ENCODE measurements at regions not wholly inside any gene's neighbourhood (a gene's known extent, or its start where the extent isn't known, plus 50 kb on each side); places are given as distances from the start of the nearest gene placed in this dataset.

DNA sequence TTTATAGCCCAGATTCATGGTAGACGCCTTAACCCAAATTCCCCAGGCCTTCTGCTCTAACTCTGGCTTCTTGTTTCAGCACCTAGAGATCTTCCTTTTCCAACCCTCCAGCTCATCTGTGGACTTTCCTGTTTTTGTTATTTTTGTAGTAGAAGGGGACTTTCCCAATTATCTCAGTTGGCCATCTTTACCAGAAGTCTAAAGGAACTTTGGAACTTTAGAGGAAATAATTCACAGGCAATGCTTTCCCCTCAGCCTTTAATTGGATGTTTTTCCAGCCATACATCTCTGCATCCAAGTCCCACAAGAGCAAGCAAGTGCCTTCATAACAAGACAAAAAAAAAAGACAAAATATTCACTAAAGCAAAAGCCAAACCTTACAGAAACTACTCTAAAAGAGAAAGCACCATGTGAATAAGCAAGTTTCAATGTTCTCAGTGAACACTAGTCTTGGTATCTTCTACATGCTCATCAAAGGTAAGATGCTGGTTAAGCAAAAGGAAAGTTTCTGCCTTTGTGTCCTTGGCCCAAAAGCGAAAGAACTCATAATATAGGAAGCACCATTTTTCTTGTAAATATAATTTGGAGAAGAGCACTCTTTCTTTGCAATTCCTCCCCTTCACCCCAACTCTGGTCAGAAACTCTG is 377.3 kb downstream of the SETD4 start:
- no peak for DNase-seq

DNA sequence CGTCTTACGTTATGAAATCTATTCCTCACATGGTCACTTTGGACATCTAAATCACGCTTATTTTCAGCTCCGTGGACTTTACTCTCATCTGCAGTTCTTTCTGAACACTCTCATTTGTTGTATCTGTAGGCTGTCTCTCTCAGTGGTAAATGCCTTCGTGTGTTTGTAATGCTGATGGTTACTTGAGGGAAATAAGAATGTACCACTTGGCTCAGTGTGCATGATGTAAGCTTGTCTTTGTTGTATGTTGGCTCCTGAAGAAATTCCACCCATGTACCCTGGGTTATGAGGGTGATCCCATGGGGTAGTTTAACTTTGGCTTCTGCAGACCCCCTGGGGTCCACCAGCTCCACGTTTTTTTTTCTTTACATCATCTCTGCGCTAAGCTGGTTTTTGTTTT is 378.4 kb downstream of the SETD4 start:
- no peak for DNase-seq

DNA sequence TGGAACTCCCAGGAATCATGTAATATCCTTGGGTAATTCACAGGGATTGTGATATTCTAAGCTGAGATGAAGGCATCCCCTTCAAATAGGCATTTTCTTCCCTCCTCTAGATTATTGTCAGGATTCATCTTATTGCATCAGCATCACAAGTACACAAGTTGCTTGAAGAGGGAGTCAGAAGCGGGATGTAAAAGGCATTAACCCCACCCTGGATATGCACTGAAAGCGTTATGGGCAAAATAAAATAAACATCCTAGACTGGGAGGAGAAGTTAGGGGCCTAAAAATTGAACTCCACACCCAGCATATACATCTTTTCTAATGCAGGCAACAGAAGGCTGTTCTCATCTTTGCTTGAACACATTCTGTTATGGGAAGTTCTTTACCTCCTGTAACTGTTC is 381.2 kb downstream of the SETD4 start:
- DNase-seq: no peak

DNA sequence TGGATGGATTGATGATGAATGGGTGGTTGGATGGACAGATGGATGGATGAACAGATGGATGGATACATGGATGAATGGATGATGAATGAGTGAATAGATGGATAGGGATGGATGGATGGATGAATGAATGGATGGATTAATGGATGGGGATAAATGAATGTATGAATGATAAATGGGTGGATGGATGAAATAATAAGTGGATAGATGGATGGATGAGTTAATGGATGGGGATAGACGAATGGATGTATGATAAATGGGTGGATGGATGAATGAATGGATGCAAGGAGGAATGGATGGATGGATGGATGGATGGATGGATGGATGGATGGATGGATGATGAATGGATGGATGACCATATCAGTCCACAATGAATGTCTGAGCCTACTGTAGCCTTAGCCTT is 381.9 kb downstream of the SETD4 start:
- DNase-seq: no peak

GRCh38 chr21:35677298-35677841 is 383.0 kb downstream of the SETD4 start:
- no peak for DNase-seq

DNA sequence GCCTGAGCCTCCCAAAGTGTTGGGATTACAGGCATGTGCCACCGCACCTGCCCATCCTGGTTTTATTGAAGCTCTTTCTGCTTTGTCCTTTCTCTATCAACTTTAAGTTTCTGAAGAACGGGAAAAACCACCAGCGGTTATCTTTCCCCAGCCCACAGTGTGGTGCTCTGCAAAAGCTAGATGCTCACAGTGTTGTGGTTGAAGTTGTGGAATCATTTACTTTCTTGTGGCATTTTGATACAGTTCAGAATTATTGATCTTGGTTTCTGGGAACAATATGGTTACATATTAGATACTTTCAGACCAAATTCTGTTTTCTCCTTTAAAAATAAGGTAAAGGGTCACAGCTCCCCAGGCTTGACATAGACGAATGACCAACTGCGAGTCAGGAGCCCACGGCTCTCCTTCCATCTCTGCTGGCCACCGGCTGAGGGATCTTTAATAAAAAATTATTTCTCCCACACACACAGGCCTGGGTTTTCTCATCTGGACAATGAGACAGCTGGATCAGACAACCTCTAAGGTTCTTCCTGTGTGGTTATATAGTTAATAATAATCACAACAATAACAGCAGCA is 385.3 kb downstream of the SETD4 start:
- no peak for DNase-seq

- no peak for DNase-seq
Measured at GRCh38 chr21:35674091-35674671, 386.1 kb downstream of the SETD4 start.

DNA sequence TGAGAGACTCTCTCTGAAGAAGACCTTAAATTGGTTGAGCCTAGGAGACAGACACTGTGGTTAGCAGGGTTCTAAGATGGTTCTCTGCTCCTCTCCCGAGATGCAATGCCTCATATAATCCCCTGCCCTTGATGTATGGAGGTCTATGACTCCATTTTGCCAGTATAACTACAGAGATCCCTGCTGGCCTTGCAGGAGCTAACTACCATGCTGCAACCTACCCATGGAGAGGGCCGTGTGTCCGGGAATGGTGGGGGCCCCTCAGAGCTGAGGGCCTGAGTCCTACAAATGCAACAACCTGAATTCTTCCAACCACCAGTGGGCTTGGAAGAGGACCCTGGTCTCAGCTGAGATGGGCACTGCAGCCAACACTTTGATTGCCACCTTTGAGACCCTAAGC is 388.0 kb downstream of the SETD4 start:
- no peak for DNase-seq

GRCh38 chr21:35664683-35665082 is 395.6 kb downstream of the SETD4 start:
- DNase-seq: no peak

GRCh38 chr21:35663856-35664606 is 396.3 kb downstream of the SETD4 start:
- no peak for DNase-seq

- DNase-seq: no peak
Measured at GRCh38 chr21:35658242-35658641, 402.1 kb downstream of the SETD4 start.

DNA sequence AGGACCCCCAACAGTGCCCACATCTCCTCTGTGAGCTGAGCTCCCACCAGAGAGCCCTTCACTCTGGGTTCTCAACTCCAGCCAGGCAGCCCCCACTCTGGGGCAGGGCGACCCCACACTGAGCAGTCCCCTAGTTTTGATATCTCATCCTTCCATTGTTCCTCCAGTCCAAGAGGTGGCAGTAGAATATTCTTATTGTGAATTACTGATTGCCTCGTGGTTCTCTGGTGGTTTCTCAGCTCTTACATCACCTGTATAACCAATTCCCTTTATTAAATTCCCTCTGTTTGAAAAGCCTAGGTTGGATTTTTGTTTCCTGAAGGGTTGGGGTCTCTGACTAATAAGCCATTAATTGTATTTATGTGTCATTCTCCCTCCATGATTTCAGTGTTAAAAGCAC is 407.5 kb downstream of the SETD4 start:
- DNase-seq: no peak

DNA sequence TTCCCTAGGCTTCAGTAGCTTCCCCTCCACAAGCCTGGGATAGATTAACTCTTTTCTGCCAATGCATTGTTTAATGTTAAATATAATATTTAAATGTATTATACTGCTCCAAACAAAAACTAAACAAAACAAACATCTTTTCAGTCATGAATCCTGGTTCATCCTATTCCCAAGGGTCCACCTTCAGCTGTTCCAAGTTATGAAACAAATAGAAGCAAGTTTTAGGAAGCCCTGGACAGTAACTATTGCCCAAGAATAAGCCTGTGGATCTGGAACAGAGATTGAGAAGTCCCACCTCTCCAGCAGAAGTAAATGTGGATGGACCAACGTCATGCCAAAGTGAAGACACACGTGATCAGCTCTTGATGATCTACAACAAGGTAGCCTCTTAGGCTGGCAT is 408.1 kb downstream of the SETD4 start:
- no peak for DNase-seq

- no peak for DNase-seq
Measured at GRCh38 chr21:35651196-35651595, 409.1 kb downstream of the SETD4 start.

- DNase-seq: no peak
Measured at GRCh38 chr21:35649186-35649585, 411.1 kb downstream of the SETD4 start.

DNA sequence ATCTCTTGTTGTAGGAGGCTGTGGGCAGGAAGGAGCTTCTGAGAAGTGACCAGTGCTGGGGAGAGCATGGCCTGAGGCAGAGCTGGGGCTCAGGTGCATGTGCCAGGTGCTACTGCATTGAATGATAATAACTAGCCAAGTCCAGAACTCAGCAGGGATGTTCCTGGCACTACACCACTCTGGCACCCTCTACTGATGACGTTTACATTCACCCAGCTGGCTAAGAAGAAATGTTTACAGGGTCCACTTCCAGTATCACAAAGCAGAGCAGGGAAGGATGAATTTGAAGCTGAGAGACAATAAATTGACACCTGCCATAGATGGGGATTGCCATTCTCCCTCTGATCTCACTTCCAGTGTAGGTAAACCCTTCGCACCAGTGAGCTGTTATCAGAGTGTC is 411.8 kb downstream of the SETD4 start:
- DNase-seq: no peak

- no peak for DNase-seq
Measured at GRCh38 chr21:35646606-35647005, 413.7 kb downstream of the SETD4 start.

- DNase-seq: no peak
Measured at GRCh38 chr21:35645991-35646390, 414.3 kb downstream of the SETD4 start.

- no peak for DNase-seq
Measured at GRCh38 chr21:35644523-35644922, 415.8 kb downstream of the SETD4 start.

DNA sequence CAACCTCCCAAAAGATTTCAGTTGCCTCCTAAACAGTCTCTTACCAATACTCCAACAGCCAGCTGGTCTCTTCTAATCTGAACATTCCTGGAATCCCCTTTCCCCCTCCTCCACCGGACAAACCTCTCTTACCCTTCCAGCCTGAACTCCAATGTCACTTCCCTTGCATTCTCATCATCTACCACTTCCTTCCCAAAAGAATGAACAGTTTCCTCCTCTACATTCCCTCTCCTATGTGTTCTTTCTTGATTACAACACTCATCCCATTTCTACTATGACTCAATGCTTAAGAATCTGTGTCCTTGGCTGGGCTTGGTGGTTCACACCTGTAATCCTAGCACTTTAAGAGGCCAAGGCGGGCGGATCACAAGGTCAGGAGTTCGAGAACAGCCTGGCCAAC is 417.1 kb downstream of the SETD4 start:
- DNase-seq: no peak

DNA sequence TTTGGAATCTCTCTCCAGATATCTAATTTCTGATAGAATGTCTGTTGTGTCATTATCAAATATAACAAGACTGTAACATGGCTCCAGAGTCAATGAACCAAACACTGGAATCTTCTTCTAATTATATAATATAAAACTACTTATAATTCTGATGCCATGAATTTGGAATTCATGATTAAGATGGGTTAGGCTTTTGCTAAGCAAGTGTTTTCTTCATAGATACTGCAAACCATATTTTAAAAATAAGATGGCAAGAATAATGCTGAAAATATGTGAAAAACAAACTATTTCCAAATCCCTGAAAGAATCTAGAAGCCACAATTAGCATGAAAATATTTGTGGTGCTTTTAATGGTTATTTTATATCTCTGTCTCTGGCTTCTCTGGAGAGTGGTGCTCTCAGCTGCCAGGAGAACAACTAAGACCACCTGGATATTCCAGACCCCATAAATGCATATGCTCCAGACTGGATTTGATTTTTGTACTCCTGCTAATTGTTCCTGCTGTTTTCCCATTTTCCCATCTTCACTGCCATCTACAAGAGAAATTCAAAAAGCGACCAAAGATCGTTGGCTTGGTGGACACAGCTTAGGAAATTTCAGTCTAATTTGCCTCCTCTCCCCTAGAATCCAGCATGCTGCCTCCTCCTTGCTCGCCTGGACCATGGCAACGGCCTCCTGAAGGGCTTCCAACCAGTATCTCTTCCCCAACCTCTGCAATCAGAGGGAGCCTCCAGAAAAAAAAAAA is 418.9 kb downstream of the SETD4 start:
- DNase-seq: no peak

- no peak for DNase-seq
Measured at GRCh38 chr21:35637431-35637830, 422.9 kb downstream of the SETD4 start.

- DNase-seq: no peak
Measured at GRCh38 chr21:35635994-35636393, 424.3 kb downstream of the SETD4 start.

Measured in activated naive CD4-positive, alpha-beta T cell treated with Interleukin-2 at 50 U/mL for 16 hours (primary cell).